ENCODE measurements at regions not wholly inside any gene's neighbourhood (a gene's known extent, or its start where the extent isn't known, plus 50 kb on each side); places are given as distances from the start of the nearest gene placed in this dataset.
"Not testable (repeated sequence)": the region's sequence is repeated elsewhere in the genome, so short reads cannot be mapped to it uniquely, and the experiment has no call there.

DNA sequence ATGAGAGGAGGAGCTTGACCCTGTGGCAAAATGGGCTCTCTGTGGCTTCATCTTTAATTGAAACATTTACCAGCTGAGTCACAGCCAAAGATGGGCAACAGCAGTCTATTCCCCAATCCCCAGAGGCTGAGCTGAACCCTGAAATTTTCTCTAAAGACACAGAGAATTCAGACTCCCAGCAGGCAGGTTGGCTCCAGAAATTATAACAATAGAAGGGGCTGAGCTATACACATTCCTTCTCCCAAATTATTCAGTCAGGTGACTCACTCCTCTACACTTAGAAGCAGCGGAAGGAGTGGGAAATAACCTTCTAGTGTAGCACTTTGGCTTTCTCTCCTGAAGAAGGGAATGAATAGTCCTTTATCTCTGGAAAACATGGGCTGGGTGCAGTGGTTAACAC lies 264.3 kb upstream of the ARHGEF26 start:
- H3K4me3 ChIP-seq (ENCODE audit: low read length): no peak overlapping the region
- H3K9me3 ChIP-seq (replicated peaks; ENCODE audit: low read length): no peaks in the 10 kb centered on the region
- H3K36me3 ChIP-seq (ENCODE audit: insufficient read depth, low read length): no peaks in the 10 kb centered on the region
- H3K27me3 ChIP-seq (ENCODE audit: control insufficient read depth, insufficient read depth, low read length): no peaks in the 10 kb centered on the region
- no peak overlapping the region for H3K9ac ChIP-seq (ENCODE audit: low read depth, low read length)
- no peaks in the 10 kb centered on the region for H3K4me1 ChIP-seq (ENCODE audit: control insufficient read depth, insufficient read depth, low read length)
- no peak overlapping the region for H3K4me2 ChIP-seq (ENCODE audit: low read length)

DNA sequence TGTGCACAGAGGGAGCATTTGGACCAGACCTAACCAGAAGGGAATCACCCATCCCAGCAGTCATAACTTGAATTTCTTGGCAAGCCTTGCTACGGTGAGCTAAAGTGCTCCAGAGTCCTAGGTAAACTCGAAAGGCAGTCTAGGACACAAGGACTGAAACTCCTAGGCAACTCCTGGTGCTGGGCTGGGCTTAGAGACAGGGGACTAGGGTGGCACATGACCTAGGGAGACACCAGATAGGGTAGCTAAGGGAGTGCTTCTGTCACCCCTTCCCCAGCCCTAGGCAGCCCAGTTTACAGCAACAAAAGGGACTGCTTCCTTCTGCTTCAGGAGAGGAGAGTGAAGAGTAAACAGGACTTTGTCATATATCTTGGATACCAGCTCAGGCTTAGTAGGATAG lies 256.4 kb upstream of the ARHGEF26 start:
- Histone ChIP-seq H3K9me3 (replicated peaks; ENCODE audit: low read length) (no peaks in the 10 kb centered on the region), H3K4me1 (ENCODE audit: control insufficient read depth, insufficient read depth, low read length) (no peaks in the 10 kb centered on the region), H3K4me3 (ENCODE audit: low read length) (no peak overlapping the region), H3K4me2 (ENCODE audit: low read length) (no peak overlapping the region), H3K9ac (ENCODE audit: low read depth, low read length) (no peak overlapping the region), H3K36me3 (ENCODE audit: insufficient read depth, low read length) (no peaks in the 10 kb centered on the region), H3K27me3 (ENCODE audit: control insufficient read depth, insufficient read depth, low read length) (no peaks in the 10 kb centered on the region)

DNA sequence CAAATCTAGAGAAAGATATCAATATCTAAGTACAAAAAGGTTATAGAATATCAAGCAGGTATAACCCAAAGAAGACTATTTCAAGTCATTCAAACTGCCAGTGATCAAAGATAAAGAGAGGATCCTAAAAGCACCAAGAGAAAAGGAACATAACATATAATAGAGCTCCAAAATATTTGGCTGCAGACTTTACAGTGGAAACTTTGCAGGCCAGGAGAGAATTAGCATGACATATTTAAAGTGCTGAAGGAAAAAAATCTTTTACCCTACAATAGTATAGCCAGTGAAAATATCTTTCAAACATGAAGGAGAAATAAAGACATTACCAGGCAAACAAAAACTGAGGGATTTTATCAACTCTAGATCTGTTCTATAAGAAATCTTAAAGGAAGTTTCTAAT lies 254.3 kb upstream of the ARHGEF26 start:
- Histone ChIP-seq H3K9ac (ENCODE audit: low read depth, low read length) (no peak overlapping the region), H3K4me3 (ENCODE audit: low read length) (no peak overlapping the region), H3K4me2 (ENCODE audit: low read length) (no peak overlapping the region), H3K4me1 (ENCODE audit: control insufficient read depth, insufficient read depth, low read length) (no peaks in the 10 kb centered on the region), H3K9me3 (replicated peaks; ENCODE audit: low read length) (no peaks in the 10 kb centered on the region), H3K36me3 (ENCODE audit: insufficient read depth, low read length) (no peaks in the 10 kb centered on the region), H3K27me3 (ENCODE audit: control insufficient read depth, insufficient read depth, low read length) (no peaks in the 10 kb centered on the region)

DNA sequence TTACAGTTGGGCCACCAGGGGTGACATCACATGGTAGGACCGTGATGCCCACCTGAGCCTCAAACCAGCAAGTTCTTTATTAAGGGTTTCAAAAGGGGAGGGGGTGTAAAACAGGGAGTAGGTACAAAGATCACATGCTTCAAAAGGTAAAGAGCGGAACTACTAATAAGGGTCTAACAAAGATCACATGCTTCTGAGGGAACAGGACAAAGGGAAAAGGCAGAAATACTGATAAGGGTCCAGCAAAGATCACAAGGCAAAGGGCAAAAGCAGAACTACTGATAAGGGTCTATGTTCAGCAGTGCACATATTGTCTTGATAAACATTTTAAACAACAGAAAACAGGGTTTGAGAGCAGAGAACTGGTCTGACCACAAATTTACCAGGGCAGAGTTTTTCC lies 246.8 kb upstream of the ARHGEF26 start:
- not testable (repeated sequence) for H3K4me3 ChIP-seq (ENCODE audit: low read length); H3K9me3 ChIP-seq (replicated peaks; ENCODE audit: low read length); H3K36me3 ChIP-seq (ENCODE audit: insufficient read depth, low read length); H3K9ac ChIP-seq (ENCODE audit: low read depth, low read length); H3K27me3 ChIP-seq (ENCODE audit: control insufficient read depth, insufficient read depth, low read length); H3K4me2 ChIP-seq (ENCODE audit: low read length); H3K4me1 ChIP-seq (ENCODE audit: control insufficient read depth, insufficient read depth, low read length)

DNA sequence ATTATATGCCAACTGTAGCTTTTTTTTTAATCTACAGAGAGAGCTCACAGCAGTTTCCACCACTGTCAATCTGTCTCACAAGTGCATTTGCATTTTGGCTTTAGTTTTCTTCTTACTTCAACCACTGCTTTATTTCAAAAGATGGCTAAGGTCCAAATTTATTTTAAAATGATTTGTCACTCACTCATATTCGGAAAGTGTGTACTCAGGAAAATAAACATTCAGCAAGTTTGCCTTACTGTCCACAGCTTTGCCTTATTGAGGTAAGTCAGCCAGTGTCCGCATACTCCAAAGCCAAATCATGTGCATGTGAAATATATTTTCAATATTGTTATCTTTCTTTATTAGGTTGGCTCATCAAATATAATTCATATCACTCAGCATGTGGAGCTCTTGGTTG lies 240.7 kb upstream of the ARHGEF26 start:
- Histone ChIP-seq H3K9ac (ENCODE audit: low read depth, low read length) (no peak overlapping the region), H3K4me3 (ENCODE audit: low read length) (no peak overlapping the region), H3K9me3 (replicated peaks; ENCODE audit: low read length) (no peaks in the 10 kb centered on the region), H3K4me2 (ENCODE audit: low read length) (no peak overlapping the region), H3K4me1 (ENCODE audit: control insufficient read depth, insufficient read depth, low read length) (peaks cover 1% of the 10 kb centered on the region), H3K36me3 (ENCODE audit: insufficient read depth, low read length) (no peaks in the 10 kb centered on the region), H3K27me3 (ENCODE audit: control insufficient read depth, insufficient read depth, low read length) (no peaks in the 10 kb centered on the region)

DNA sequence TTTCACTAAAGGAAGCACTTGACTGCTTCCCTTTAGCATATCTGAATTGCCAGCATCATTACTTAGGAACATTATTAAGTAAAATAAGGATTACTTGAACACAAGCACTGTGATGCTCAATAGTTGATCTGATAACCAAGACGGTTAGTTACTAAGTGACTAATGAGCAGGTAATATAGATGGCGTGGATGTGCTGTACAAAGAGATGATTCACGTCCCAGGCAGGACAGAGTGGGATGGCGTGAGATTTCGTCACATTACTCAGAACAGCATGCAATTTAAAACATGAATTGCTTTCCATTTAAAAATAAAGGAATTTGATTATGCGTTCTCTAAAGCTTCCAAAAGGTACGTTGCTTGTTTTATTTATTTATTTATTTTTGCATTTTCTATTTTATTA lies 240.0 kb upstream of the ARHGEF26 start:
- Histone ChIP-seq H3K36me3 (ENCODE audit: insufficient read depth, low read length) (no peaks in the 10 kb centered on the region), H3K9ac (ENCODE audit: low read depth, low read length) (no peak overlapping the region), H3K9me3 (replicated peaks; ENCODE audit: low read length) (no peaks in the 10 kb centered on the region), H3K27me3 (ENCODE audit: control insufficient read depth, insufficient read depth, low read length) (no peaks in the 10 kb centered on the region), H3K4me3 (ENCODE audit: low read length) (no peak overlapping the region), H3K4me1 (ENCODE audit: control insufficient read depth, insufficient read depth, low read length) (peaks cover 3% of the 10 kb centered on the region), H3K4me2 (ENCODE audit: low read length) (no peak overlapping the region)

DNA sequence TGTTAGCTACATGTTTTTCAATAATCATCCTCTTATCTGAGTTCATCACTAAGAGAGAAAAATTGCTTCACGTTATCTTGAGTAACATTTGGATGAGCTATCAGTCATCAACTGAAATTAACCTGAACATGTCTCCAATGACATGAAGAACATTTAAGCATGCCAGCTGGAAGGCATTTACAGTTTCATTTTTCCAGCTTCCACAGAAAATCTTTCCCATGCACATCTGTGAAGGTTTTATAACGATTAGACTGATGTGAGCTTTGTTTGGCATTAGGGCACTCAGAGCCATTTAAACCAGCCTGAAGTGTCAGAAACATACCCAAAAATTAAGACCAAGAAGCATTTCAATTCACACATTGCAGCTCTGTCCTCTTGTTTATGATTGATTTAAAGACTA lies 235.8 kb upstream of the ARHGEF26 start:
- Histone ChIP-seq H3K4me3 (ENCODE audit: low read length) (no peak overlapping the region), H3K4me1 (ENCODE audit: control insufficient read depth, insufficient read depth, low read length) (peaks cover 3% of the 10 kb centered on the region), H3K4me2 (ENCODE audit: low read length) (no peak overlapping the region), H3K36me3 (ENCODE audit: insufficient read depth, low read length) (no peaks in the 10 kb centered on the region), H3K9me3 (replicated peaks; ENCODE audit: low read length) (no peaks in the 10 kb centered on the region), H3K9ac (ENCODE audit: low read depth, low read length) (no peak overlapping the region), H3K27me3 (ENCODE audit: control insufficient read depth, insufficient read depth, low read length) (no peaks in the 10 kb centered on the region)

DNA sequence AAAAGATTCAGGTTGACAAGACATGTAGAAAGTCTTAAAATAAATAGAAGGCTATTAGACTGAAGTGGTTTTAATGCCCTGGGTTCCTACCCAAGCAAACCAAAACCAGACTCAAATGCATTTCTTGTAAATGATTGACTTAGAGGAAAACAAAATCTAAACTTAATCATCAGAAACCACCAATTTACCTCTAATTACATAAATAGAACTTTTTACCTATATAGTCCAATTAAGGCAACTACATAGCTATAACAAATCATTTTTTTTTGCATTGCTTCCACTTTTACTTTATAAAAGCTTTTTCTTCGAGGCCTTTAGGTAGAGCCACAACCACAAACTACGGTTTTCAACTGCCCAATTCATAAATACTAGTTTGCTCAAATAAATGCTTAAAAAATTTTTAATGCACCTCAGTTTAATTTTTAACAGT lies 231.3 kb upstream of the ARHGEF26 start:
- Histone ChIP-seq H3K4me3 (ENCODE audit: low read length) (no peak overlapping the region), H3K9me3 (replicated peaks; ENCODE audit: low read length) (no peaks in the 10 kb centered on the region), H3K27me3 (ENCODE audit: control insufficient read depth, insufficient read depth, low read length) (no peaks in the 10 kb centered on the region), H3K4me1 (ENCODE audit: control insufficient read depth, insufficient read depth, low read length) (peaks cover 3% of the 10 kb centered on the region), H3K4me2 (ENCODE audit: low read length) (no peak overlapping the region), H3K36me3 (ENCODE audit: insufficient read depth, low read length) (no peaks in the 10 kb centered on the region), H3K9ac (ENCODE audit: low read depth, low read length) (no peak overlapping the region)

DNA sequence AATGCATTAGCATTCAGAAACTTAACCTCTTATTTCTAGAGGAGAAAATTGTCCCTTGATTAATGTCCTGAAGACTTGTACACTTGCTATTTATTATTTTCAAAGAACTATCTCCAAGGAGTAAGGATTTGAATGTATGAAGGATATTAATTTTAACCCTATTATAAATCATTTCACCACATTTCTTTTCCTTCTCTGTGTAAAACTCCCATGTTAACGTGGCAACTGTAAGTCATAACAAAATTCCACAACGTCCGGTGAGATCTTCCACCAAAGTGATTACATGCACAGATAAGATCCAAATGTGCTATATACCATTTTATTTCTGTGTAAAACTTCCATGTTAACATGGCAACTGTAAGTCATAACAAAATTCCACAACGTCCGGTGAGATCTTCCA lies 229.1 kb upstream of the ARHGEF26 start:
- Histone ChIP-seq H3K4me2 (ENCODE audit: low read length) (no peak overlapping the region), H3K27me3 (ENCODE audit: control insufficient read depth, insufficient read depth, low read length) (no peaks in the 10 kb centered on the region), H3K4me1 (ENCODE audit: control insufficient read depth, insufficient read depth, low read length) (no peaks in the 10 kb centered on the region), H3K9me3 (replicated peaks; ENCODE audit: low read length) (no peaks in the 10 kb centered on the region), H3K36me3 (ENCODE audit: insufficient read depth, low read length) (no peaks in the 10 kb centered on the region), H3K4me3 (ENCODE audit: low read length) (no peak overlapping the region), H3K9ac (ENCODE audit: low read depth, low read length) (no peak overlapping the region)

DNA sequence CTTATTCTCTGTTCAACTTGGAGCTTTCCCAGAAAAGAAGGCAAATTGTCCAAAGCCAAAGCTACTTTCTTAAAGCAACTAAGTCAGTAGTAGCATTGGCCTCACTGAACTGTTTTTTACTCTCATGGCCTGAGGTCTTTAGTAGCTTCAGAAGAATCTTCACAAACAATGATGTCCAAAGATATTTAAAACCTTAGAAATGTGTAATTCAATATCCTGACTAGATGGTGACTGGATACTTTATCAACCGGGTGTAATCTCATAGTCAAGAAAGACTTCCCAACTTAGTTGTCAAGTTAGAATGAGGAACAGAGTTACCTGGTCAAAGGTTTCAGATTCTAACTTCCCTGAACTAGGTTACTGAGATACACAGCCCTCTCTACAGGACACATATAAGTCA lies 226.3 kb upstream of the ARHGEF26 start:
- no peaks in the 10 kb centered on the region for H3K36me3 ChIP-seq (ENCODE audit: insufficient read depth, low read length)
- no peak overlapping the region for H3K4me2 ChIP-seq (ENCODE audit: low read length)
- no peak overlapping the region for H3K4me3 ChIP-seq (ENCODE audit: low read length)
- no peaks in the 10 kb centered on the region for H3K27me3 ChIP-seq (ENCODE audit: control insufficient read depth, insufficient read depth, low read length)
- no peaks in the 10 kb centered on the region for H3K9me3 ChIP-seq (replicated peaks; ENCODE audit: low read length)
- no peak overlapping the region for H3K9ac ChIP-seq (ENCODE audit: low read depth, low read length)
- H3K4me1 ChIP-seq (ENCODE audit: control insufficient read depth, insufficient read depth, low read length): no peaks in the 10 kb centered on the region

DNA sequence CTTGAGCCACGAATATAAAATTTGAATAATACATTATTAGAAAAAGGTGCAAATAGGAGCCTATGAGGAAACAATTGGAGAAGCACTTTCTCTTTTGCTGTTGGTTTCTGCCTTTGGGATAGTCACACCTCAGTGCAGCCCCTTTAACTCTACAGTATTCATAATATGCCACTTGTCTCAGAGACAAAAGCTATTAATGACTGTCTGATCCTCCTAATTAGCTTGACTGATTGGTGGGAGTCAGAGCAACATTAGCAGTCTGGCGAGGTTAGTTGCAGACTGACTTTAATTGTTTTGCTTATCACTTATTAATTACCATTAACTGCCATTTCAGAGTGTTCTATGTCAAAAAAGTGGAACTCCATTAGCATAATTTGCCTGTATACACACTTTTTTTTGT lies 225.0 kb upstream of the ARHGEF26 start:
- H3K9me3 ChIP-seq (replicated peaks; ENCODE audit: low read length): no peaks in the 10 kb centered on the region
- H3K36me3 ChIP-seq (ENCODE audit: insufficient read depth, low read length): no peaks in the 10 kb centered on the region
- H3K27me3 ChIP-seq (ENCODE audit: control insufficient read depth, insufficient read depth, low read length): no peaks in the 10 kb centered on the region
- H3K4me3 ChIP-seq (ENCODE audit: low read length): no peak overlapping the region
- H3K9ac ChIP-seq (ENCODE audit: low read depth, low read length): no peak overlapping the region
- H3K4me1 ChIP-seq (ENCODE audit: control insufficient read depth, insufficient read depth, low read length): no peaks in the 10 kb centered on the region
- H3K4me2 ChIP-seq (ENCODE audit: low read length): no peak overlapping the region

DNA sequence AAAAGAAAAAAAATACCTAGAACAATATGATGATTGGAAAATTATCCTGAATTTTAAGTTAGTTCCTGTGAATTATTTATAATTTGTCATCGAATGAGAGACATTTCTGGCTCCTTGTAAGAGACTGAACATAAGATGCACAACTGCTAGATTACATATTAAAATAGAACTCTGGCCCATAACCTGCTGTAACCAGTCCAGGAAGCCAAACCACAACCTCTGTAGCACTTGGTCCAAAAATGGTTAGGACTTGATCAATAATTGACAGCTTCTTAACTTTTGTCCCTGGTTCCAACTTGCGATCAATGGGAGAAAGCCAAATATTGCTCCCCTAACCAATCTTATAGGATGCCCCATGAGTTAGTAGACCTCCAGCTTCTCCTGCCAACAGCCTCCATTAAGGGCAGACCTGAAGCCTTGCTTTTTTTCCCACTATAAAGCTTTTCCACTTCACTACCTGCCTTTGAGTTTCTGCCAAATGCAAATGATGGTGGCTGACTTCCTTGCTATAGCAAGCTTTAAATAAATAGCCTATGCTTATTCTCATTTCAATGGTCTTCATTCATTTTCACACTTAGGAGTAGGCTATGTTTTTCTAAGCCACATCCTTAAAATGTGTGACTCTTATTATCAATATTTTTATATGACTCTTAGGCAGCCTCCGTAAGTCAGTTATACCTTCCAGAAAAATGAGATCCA lies 224.0 kb upstream of the ARHGEF26 start:
- Histone ChIP-seq H3K9me3 (replicated peaks; ENCODE audit: low read length) (no peaks in the 10 kb centered on the region), H3K27me3 (ENCODE audit: control insufficient read depth, insufficient read depth, low read length) (no peaks in the 10 kb centered on the region), H3K4me2 (ENCODE audit: low read length) (no peak overlapping the region), H3K9ac (ENCODE audit: low read depth, low read length) (no peak overlapping the region), H3K4me3 (ENCODE audit: low read length) (no peak overlapping the region), H3K36me3 (ENCODE audit: insufficient read depth, low read length) (no peaks in the 10 kb centered on the region), H3K4me1 (ENCODE audit: control insufficient read depth, insufficient read depth, low read length) (peaks cover 7% of the 10 kb centered on the region)

All from skeletal muscle satellite cell (primary cell).